ENCODE measurements at regions not wholly inside any gene's neighbourhood (a gene's known extent, or its start where the extent isn't known, plus 50 kb on each side); places are given as distances from the start of the nearest gene placed in this dataset.

DNA sequence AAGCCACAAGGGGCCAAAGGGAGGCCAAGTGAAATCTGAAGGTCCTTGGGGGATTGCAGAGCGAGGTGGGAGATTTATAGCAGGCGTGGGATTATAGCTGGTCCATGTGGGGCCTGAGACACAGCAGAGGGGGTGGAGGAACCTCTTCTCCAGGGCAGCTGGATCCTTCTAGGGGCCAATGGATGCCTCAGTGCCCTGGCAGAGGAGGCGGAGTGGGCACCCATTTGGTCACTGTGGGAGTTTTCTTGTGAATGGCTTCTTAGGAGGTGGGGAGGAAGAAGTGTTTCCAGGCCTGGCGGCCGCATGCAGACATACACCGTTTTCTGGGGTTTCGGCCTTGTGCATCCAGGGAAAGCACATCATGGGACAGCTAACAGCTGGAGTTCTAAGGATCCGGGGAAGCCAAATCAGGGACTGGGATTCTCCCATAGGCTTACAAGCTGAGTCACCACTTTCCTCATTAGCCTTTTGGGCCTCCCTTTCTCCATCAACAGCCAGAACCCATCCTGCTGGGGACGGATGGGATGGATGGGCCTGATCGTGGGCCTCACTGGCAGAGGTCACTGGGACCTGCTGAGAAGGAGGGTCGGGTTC is 76.5 kb downstream of the RHOU start:
- H3K27ac Mint-ChIP-seq, result peak overlapping the region; percentile 41
- H3K4me3 Mint-ChIP-seq, result no peak overlapping the region
- H3K27me3 Mint-ChIP-seq, result no peaks in the 10 kb centered on the region
- peaks cover 19% of the 10 kb centered on the region for H3K4me1 Mint-ChIP-seq
- no peaks in the 10 kb centered on the region for H3K36me3 Mint-ChIP-seq (ENCODE audit: low read depth)
- no peaks in the 10 kb centered on the region for H3K9me3 Mint-ChIP-seq
- no peak for ATAC-seq (replicated peaks)

DNA sequence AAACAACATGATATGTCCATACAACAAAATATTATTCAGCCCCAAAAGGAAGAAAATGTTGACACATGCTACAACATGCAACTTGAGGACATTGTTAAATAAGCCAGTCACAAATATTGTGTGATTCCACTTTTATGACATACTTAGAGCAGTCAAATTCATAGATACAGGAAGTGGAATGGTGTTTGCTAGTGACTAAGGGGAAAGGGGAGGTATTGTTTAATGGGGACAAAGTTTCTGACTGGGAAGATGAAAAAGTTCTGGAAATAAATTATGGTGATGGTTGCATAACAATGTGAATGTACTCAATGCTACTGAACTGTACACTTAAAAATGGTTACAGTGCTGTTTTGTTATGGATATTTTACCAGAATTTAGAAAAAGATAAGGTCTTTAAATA is 77.7 kb downstream of the RHOU start:
- peaks cover 3% of the 10 kb centered on the region for H3K9me3 Mint-ChIP-seq
- no peaks in the 10 kb centered on the region for H3K36me3 Mint-ChIP-seq (ENCODE audit: low read depth)
- H3K4me3 Mint-ChIP-seq, result no peak overlapping the region
- no peaks in the 10 kb centered on the region for H3K27me3 Mint-ChIP-seq
- no peak overlapping the region for H3K27ac Mint-ChIP-seq
- H3K4me1 Mint-ChIP-seq, result peaks cover 19% of the 10 kb centered on the region
- no peak for ATAC-seq (replicated peaks)

DNA sequence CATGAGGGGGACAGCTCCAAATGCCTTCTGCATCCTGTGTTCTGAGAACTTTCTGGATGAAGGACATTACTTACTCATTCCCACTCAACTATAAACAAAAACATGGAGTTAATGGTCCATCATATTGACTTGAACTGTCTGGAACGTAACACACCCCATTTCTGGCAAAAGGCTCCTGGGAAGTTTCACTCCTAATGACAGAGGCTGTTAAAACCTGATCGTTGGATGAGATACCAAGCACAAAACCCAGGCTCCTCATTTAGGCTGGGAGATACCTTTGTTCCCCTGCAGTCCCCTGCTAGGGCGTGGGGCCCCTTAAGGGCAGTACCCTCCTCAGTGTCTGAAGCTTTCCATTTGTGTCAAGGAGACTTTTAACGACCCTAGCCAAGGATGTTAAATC is 78.9 kb downstream of the RHOU start:
- peaks cover 13% of the 10 kb centered on the region for H3K4me1 Mint-ChIP-seq
- no peak overlapping the region for H3K27ac Mint-ChIP-seq
- no peak overlapping the region for H3K4me3 Mint-ChIP-seq
- H3K9me3 Mint-ChIP-seq, result peaks cover 3% of the 10 kb centered on the region
- no peaks in the 10 kb centered on the region for H3K36me3 Mint-ChIP-seq (ENCODE audit: low read depth)
- no peaks in the 10 kb centered on the region for H3K27me3 Mint-ChIP-seq
- ATAC-seq (replicated peaks), result no peak

DNA sequence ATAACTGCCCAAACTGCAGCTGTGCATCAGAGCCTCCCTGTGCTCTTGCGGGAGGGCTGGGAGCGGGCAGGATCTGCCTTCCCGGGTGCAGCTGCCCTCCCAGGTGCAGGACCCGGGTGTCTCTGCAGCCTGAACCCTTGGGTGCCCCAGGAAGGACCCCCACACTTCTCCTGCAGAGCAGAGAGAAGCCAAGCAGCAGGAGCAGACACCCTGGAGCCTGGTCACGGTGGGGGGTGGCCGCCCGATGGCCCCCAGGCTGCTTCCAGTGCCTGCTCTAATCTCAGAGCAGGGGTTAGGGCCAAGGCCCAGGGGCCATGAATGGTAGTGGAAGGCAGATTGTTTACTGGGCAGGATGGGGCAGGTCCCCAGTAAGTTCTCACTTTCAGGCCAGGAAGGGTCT is 83.0 kb downstream of the RHOU start:
- no peaks in the 10 kb centered on the region for H3K36me3 Mint-ChIP-seq (ENCODE audit: low read depth)
- H3K9me3 Mint-ChIP-seq, result peaks cover 3% of the 10 kb centered on the region
- no peaks in the 10 kb centered on the region for H3K4me1 Mint-ChIP-seq
- H3K4me3 Mint-ChIP-seq, result no peak overlapping the region
- ATAC-seq (replicated peaks), result no peak
- H3K27me3 Mint-ChIP-seq, result no peaks in the 10 kb centered on the region
- H3K27ac Mint-ChIP-seq, result no peak overlapping the region

DNA sequence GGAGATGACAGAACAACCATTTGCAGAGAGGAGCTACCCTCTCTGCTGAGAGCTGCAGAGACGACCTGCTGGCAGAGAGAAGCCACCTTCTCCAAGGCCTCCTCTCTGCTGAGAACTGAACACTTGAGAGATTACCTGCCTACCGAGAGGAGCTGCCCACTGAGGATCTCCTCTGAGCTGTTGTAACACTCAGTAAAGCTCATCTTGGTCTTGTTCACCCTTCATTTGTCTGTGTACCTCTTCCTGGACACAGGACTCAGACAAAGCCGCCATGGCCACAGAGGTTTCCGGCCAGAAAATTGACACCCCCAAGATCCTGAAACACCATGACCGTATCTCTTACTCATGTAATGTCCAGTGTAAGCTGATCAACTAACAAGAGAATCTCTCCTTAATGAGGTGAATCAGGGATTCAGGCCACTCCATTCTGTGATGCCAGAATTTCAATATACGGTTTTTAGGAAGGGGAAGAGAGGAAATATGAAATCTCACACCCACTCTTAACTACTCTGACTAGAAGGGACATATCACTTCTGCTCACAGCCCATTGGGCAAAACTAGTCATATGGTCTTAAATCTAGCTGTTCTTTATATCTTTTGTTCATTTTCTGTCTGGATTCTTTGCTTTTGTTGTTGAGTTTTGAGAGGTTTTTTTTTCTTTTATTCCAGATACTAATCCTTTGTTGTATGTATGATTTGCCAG is 83.8 kb downstream of the RHOU start:
- peaks cover 3% of the 10 kb centered on the region for H3K9me3 Mint-ChIP-seq
- no peak overlapping the region for H3K4me3 Mint-ChIP-seq
- H3K27ac Mint-ChIP-seq, result no peak overlapping the region
- H3K4me1 Mint-ChIP-seq, result no peaks in the 10 kb centered on the region
- no peaks in the 10 kb centered on the region for H3K36me3 Mint-ChIP-seq (ENCODE audit: low read depth)
- ATAC-seq (replicated peaks), result no peak
- no peaks in the 10 kb centered on the region for H3K27me3 Mint-ChIP-seq

DNA sequence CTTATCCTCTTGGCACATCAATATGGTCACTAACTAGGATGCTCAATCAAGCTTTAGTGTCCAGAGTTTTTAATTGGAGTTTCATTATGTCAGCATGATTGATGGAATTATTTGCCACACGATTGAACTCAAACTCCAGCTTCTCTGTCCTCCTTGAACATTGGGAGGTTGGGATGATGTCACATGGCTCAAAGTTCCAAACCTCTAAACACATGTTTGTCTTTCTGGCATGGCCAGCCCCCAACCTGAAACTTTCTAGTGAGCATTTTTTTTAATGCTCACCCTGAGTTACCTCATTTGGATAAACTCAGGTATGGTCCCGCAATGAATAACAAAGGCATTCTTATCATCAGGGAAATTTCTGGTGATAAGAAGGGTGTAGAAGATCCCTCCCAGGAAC is 86.0 kb downstream of the RHOU start:
- no peak overlapping the region for H3K4me3 Mint-ChIP-seq
- ATAC-seq (replicated peaks), result no peak
- no peaks in the 10 kb centered on the region for H3K36me3 Mint-ChIP-seq (ENCODE audit: low read depth)
- H3K9me3 Mint-ChIP-seq, result peaks cover 3% of the 10 kb centered on the region
- H3K27ac Mint-ChIP-seq, result no peak overlapping the region
- peaks cover 4% of the 10 kb centered on the region for H3K27me3 Mint-ChIP-seq
- H3K4me1 Mint-ChIP-seq, result peaks cover 1% of the 10 kb centered on the region

DNA sequence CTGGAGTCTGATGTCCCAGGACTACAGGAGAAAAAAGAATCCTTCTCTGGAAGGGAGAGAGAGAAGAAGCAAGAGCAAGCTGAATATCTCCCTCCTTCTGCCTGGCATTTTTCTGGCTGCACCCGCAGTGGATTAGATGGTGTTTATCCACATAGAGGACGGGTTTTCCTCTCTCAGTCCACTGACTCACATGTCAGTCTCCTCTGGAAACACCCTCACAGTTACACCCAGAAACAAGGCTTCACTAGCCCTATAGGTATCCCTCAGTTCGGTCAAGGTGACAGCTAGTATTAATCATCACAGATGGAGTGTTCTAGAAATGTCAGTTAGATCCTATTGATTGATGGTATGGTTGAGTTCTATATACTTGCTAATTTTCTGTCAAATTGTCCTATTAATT is 87.9 kb downstream of the RHOU start:
- Mint-ChIP-seq H3K36me3 (ENCODE audit: low read depth) (no peaks in the 10 kb centered on the region), H3K27ac (no peak overlapping the region), H3K4me1 (peaks cover 8% of the 10 kb centered on the region), H3K27me3 (peaks cover 4% of the 10 kb centered on the region), H3K9me3 (no peaks in the 10 kb centered on the region), H3K4me3 (no peak overlapping the region)
- no peak for ATAC-seq (replicated peaks)

DNA sequence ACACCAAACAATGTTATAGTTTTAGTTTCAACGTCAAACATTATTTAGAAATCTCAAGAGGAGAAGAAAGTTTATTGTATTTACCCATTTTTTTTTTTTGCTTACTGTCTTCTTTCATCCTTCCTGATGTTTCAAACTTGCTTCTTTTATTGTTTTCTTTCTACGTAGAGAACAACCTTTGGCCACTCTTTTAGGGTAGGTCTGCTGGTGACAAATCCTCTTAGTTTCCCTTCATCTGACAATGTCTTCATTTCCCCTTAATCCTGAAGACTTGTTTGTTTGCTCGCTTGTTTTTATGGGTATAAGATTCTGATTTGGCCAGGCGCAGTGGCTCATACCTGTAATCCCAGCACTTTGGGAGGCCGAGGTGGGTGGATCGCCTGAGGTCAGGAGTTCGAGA is 89.1 kb downstream of the RHOU start:
- no peak overlapping the region for H3K27ac Mint-ChIP-seq
- no peak for ATAC-seq (replicated peaks)
- H3K4me3 Mint-ChIP-seq, result no peak overlapping the region
- H3K27me3 Mint-ChIP-seq, result peaks cover 7% of the 10 kb centered on the region
- no peaks in the 10 kb centered on the region for H3K36me3 Mint-ChIP-seq (ENCODE audit: low read depth)
- no peaks in the 10 kb centered on the region for H3K9me3 Mint-ChIP-seq
- H3K4me1 Mint-ChIP-seq, result peaks cover 8% of the 10 kb centered on the region

DNA sequence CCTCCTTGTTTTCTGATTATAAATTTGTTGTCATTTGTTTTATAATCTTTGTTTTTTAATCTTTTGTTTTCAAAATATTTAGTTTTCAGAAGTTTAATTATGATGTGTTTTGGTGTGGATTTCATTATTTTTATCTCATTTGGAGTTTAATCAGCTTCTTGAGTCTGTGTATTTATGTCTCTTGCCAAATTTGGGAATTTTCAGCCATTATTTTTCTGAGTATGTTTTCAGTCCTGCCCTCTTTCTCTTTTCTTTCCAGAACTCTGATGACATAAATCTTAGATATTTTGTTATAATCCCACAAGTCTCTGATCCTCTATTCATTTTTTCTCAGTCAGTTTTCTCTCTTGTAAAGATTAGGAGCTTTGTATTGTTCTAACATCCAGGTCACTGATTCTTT is 89.8 kb downstream of the RHOU start:
- Mint-ChIP-seq H3K36me3 (ENCODE audit: low read depth) (no peaks in the 10 kb centered on the region), H3K9me3 (no peaks in the 10 kb centered on the region), H3K27ac (peak overlapping the region; percentile 17), H3K27me3 (peaks cover 7% of the 10 kb centered on the region), H3K4me1 (peaks cover 8% of the 10 kb centered on the region), H3K4me3 (no peak overlapping the region)
- no peak for ATAC-seq (replicated peaks)

DNA sequence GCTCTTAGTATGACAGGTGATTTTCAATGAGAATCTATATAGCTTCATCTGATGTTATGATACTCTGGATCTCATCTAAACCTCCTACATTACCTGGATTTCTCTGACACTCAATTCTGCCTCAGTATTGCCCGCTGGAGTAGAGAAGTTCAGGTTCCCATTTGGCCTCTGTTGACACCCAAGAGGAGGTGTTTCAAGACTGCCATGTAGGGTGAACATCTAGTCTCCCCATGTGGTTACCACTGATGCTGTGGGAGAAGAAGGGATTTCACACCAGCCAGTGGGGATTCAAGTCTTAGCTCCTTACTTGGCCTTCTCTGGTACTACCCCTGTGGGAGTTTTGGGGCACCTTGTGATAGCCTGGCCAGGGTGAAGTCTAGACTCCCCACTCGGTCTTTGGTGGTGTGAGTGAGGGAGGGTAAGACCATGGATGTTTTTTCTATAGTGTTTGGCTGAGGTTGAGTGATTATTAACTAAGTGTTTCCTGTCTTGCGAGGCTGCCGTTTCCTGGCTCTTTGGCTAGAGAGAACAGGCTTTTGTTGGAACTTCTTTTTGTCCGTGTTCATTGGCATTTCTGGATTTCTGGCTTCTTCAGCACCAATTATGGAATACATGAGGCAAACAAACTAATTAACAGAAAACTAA is 90.7 kb downstream of the RHOU start:
- no peaks in the 10 kb centered on the region for H3K9me3 Mint-ChIP-seq
- no peak overlapping the region for H3K4me3 Mint-ChIP-seq
- H3K4me1 Mint-ChIP-seq, result peaks cover 9% of the 10 kb centered on the region
- peak; percentile 21 for ATAC-seq (replicated peaks)
- H3K36me3 Mint-ChIP-seq (ENCODE audit: low read depth), result no peaks in the 10 kb centered on the region
- H3K27ac Mint-ChIP-seq, result peak overlapping the region; percentile 17
- H3K27me3 Mint-ChIP-seq, result peaks cover 7% of the 10 kb centered on the region

DNA sequence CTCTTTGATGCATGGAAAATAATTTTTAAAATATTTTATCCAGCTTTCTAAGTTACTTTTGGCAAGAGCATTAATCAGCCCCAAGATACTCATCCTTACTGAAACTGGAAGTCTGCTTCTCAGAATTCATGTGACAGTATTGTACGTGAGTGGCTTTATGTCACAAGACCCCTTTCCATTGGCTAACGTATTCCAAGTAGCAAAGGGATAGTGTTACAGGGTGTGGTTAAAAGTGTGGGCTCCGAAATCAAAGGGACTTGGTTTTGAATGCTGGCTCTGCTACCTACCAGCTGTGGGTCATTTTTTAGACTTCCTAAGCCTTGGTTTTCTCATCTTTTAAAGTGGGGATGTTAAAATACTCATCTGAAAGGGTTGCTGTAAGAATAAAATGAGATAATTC is 91.7 kb downstream of the RHOU start:
- Mint-ChIP-seq H3K27me3 (peaks cover 7% of the 10 kb centered on the region), H3K27ac (no peak overlapping the region), H3K9me3 (no peaks in the 10 kb centered on the region), H3K36me3 (ENCODE audit: low read depth) (no peaks in the 10 kb centered on the region), H3K4me3 (no peak overlapping the region), H3K4me1 (peaks cover 13% of the 10 kb centered on the region)
- peak; percentile 39 for ATAC-seq (replicated peaks)

DNA sequence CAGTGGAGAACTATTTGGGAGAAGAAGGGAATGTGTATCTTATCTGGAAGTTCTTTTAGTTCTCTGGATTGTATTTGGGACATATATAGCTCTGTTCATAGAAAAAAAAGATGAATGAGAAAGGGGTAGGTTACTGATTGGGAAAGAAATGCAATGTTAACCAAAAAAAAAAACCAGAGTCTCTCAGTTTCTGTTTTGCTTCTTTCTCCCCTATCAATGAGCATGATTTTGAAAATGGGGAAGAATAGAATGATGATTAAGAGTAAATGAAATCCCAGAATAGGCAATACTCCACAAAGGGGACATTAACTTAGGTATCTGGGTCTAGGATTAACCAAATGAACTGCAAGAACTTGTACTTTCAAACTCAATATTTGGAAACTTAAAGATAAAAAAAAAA is 92.9 kb downstream of the RHOU start:
- no peak for ATAC-seq (replicated peaks)
- Mint-ChIP-seq H3K9me3 (no peaks in the 10 kb centered on the region), H3K27ac (no peak overlapping the region)

DNA sequence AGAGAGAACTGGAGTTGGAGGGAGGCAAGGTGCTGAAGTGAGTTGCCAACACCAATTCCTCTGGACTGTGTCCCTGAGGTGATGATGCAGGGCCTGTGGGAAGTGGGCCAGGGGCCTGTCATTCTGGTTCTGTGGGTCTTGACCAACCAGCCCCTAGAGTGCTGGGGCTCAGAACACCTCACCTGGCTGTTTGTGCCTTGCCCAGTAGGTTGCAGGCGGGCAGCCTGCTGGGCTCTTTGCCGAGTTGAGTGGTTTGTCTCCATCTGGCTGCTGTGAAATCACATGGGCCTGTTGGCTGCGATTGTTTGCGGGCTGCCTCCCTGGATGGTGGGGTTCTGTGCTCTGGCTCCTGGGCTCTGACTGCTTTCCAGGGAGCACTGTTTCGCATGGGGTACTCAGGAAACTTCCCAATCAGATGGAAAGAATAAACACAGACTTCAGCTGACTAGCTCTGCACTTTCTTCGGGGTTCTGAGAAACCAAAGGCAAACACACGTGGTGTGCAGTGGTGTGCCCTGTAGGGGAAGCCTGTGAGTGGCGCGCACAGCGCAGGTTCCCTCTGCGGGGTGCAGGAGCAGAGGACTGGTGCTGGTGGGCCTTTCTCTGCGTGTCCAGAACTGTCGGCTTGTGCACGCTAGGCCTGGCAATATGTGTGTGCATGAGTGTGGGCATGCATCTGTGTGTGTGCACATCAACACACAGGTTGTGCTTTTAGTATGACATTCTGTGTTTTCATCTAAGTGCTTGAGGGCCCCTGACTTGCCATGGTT is 95.1 kb downstream of the RHOU start:
- Mint-ChIP-seq H3K36me3 (ENCODE audit: low read depth) (no peaks in the 10 kb centered on the region), H3K9me3 (no peaks in the 10 kb centered on the region), H3K27ac (no peak overlapping the region), H3K27me3 (peaks cover 8% of the 10 kb centered on the region), H3K4me3 (no peak overlapping the region), H3K4me1 (peaks cover 13% of the 10 kb centered on the region)
- no peak for ATAC-seq (replicated peaks)

More for the DNA sequence above, 92.9 kb downstream of the RHOU start:
- H3K36me3 Mint-ChIP-seq (ENCODE audit: low read depth), result no peaks in the 10 kb centered on the region
- peaks cover 13% of the 10 kb centered on the region for H3K4me1 Mint-ChIP-seq
- peaks cover 7% of the 10 kb centered on the region for H3K27me3 Mint-ChIP-seq
- H3K4me3 Mint-ChIP-seq, result no peak overlapping the region

DNA sequence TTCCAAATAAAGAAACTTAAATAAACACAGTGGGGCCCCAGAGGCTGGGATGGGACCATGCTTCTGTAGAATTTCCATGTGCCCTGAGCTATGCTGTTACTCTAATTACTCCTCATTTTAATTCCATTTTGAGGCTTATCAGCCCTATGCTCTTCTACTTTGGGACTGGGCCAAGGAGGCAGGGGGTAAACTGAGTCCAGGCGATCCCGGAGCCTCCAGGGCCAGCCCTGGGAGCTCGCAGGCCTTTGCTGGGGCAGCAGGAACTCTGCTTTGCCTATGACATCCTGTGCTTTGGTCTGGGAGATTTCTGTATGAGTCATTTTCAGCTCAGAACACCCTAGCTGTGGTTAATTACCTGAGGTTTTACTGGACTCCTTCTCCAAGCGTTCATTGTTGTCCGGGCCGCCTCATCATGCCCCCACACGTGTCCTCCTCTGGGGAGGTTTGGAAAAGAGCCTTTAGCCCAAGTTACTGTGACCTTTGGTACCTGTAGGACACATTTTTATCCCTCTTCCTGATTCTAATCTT is 95.7 kb downstream of the RHOU start:
- no peaks in the 10 kb centered on the region for H3K9me3 Mint-ChIP-seq
- H3K4me3 Mint-ChIP-seq, result no peak overlapping the region
- peaks cover 7% of the 10 kb centered on the region for H3K27me3 Mint-ChIP-seq
- H3K27ac Mint-ChIP-seq, result no peak overlapping the region
- no peaks in the 10 kb centered on the region for H3K36me3 Mint-ChIP-seq (ENCODE audit: low read depth)
- H3K4me1 Mint-ChIP-seq, result peaks cover 13% of the 10 kb centered on the region
- peak; percentile 92 for ATAC-seq (replicated peaks)

Data from activated T-helper 17 cell treated with anti-CD3 and anti-CD28 coated beads, Interleukin-2, amount 50 U/mL, for 72 hours (primary cell).